Fibroblast of skin of back (primary cell): ENCODE measurements at regions not wholly inside any gene's neighbourhood (a gene's known extent, or its start where the extent isn't known, plus 50 kb on each side); places are given as distances from the start of the nearest gene placed in this dataset.
A peak's percentile ranks its signal among the peaks of the same experiment; 100 is the strongest.
"Not testable (repeated sequence)": the region's sequence is repeated elsewhere in the genome, so short reads cannot be mapped to it uniquely, and the experiment has no call there.

ENCODE experiments used
- DNase-seq: peaks from one replicate; pipeline ENCODE4 v3.0.0-alpha.2; 2013

GRCh38 chr11:43172477-43172876 lies 139.3 kb upstream of the API5 start:
- no peak for DNase-seq

- DNase-seq, result no peak
Measured at GRCh38 chr11:43177975-43178374, 133.8 kb upstream of the API5 start.

GRCh38 chr11:43194459-43194858 lies 117.3 kb upstream of the API5 start:
- not testable (repeated sequence) for DNase-seq

GRCh38 chr11:43197379-43197778 lies 114.4 kb upstream of the API5 start:
- DNase-seq, result no peak

DNA sequence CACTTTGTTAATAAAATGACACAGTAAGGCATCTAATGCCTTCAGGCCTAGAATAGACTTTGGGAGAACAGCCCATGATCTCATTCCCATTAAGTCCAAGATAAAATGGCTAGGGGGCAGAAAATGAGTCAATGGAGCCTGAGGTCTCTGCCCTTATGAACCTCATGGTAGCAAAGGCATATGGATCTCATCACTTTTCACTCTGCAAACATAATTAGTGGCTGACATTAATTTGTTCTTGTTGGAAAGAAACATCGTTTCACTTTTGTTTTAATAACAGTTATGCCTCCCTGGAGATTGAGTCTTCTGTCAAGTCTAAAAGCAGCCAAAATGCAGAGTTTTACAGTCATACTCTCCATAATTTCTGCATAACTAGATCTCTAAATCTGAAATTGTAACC lies 111.8 kb upstream of the API5 start:
- no peak for DNase-seq

GRCh38 chr11:43212279-43212678 lies 99.5 kb upstream of the API5 start:
- no peak for DNase-seq

DNA sequence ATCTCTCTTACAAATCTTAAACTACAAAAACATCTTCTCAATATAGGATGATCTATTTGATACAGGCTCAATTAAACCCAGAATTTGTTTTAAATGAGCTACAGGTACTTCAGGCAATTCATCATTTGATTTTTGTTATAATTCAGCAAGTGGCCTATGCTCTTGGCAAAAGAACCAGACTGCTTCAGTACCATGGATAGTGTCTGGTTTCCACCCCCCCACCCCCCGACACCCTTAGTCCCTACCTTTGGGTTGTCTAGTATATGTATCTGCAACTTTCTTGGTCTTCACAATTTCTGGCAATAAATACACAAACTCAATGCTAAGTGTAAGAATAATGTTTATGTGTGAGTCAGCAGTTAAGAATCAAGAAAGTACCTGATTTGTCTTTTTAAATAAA lies 97.3 kb upstream of the API5 start:
- DNase-seq, result no peak

DNA sequence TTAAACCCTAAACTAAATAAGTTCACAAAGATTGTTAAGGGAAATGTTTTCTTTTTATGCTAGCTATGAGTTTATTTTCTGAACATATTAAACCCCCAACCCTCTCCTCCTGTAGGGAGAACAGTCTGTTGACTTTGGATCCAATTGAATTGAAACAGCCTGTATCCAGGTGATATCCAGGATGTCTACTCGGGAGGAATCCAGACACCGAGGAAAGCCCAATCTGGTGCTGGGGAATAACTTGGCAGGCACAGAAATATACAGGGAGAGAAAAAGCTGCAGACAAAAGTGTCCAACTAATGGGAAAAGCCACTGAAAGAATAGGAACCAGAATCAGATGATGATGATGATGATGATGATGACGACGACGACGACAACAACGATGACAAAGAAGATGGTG lies 93.9 kb upstream of the API5 start:
- no peak for DNase-seq

DNA sequence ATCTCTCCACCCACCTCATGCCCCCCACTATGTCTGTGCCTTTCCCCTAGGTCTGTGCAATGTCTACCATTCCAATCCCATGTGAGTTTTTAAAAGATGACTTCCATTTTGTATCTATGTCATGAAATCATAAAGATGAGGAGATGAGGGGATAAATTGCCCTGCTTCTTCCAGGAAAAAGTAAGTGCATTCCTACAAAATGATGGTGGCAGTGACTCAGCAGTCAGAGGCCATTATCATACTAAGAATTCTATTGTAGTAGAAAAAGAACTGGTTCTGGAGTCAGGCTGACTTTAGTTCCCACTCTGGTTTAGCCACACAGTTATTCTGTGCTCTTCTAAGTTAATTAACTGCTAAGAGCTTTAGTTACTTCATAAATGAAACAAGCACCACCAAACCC lies 89.6 kb upstream of the API5 start:
- DNase-seq, result peak; percentile 13

DNA sequence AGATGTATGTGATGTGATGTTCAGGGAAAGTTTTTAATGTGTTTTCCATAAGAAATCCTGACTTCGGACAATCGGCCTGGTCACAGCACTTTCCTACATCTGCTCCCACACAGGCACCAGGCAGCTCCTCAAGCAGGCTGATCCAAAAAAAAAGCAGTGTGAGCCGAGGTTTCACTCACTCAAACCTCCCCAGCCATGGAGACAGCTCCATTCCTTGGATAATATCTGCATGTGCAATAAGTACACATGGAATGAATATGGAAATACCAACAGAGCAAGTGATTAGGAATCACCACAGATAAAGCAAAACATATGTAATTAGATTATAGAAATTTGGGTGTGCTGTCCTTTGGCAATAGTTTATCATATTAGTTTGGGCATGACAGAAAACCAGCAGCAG lies 88.8 kb upstream of the API5 start:
- DNase-seq, result no peak

- DNase-seq, result no peak
Measured at GRCh38 chr11:43234881-43235280, 76.9 kb upstream of the API5 start.

GRCh38 chr11:43238341-43238740 lies 73.5 kb upstream of the API5 start:
- DNase-seq, result no peak

DNA sequence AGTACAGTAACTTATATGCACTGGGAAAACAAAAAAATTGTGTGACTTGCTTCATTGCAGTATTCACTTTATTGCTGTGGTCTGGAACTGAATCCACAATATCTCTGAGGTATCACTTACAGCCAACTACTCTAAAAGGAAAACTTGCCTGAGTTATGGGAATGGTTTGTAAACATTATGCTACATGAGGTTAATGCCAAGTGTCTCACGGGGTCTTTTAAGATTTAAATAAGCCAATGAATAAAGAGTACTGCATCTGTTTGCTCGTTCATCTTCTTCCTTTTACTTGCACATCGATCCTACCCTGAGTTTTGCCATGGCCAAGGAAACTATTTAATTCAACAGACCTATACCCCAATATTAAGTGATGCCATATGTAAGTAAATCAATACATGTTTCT lies 72.0 kb upstream of the API5 start:
- no peak for DNase-seq

GRCh38 chr11:43242401-43242800 lies 69.4 kb upstream of the API5 start:
- DNase-seq, result no peak

- no peak for DNase-seq
Measured at GRCh38 chr11:43243927-43244326, 67.9 kb upstream of the API5 start.

DNA sequence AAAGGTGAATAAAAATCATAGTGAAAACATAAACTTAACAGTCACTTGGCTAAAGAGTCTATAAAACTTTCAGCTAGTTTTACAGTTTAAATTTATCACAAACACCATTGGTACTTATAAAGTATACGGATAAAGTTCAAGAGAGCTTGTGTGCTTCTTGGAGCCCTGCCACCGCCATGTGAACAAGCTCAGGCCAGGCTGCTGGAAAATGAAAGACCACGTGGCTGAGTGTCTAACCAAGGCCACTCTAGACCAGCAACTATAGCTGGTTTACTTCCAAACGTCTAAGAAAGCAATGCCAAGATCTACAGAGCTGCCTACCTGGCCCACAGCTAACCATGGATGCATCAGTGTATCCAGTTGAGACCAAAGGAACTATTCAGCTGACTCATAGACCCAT lies 66.3 kb upstream of the API5 start:
- DNase-seq, result no peak

DNA sequence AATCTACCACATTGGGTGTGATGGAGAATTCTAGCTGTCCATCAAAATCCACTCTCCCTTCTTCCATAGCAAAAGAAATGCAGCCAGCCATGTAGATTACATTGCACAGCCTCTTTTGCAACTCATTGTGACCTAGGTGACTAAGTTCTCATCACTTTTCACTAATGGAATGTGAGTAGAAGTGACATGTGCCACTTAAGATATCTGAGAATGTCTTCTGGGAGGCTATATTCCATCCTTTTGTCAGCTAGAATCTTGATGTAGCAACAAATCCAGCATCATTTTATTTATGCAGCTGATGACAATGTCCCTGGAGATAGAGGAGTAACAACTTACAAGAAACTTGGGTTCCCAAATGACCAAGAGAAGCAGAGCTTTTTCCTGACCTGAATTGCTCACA lies 61.5 kb upstream of the API5 start:
- no peak for DNase-seq

DNA sequence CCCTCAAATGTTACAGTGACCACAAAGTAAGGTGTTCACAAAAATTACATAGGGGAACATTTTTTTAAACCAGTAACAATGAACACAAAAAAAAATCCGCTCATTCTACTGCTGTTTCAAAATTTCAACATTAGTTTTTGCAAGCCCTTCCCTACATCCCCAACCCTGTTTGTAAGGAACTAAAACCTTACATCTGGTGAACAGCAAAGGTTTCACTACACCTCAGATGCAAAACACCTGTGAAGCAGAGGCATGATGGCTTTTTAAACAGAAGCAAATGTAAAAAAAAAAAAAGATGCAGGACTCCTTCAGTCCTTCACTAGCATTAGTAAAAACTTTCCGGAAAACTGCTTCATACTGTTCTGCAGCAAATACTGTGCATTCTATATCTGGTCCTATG lies 50.0 kb upstream of the API5 start:
- no peak for DNase-seq
